ENCODE measurements at regions not wholly inside any gene's neighbourhood (a gene's known extent, or its start where the extent isn't known, plus 50 kb on each side); places are given as distances from the start of the nearest gene placed in this dataset.

DNA sequence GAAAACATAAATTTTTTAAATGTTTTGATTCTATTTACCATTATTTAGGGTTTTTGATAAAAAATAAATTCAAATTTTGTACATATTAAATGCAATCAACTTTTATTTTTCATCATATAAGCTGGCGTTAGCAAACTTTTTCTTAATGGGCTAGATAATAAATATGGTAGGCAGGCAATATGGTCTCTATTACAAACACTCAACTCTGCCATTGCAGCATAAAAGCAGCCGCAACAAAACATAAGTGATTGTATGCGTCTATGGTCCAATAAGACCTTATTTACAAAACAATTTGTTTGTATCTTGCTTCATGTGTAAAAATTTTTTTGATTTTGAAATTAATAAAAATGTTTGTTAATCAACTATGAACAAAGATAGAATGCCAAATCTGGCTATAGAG, 116.8 kb upstream of the GLI2 start:
- Histone ChIP-seq H3K4me3 (no peak overlapping the region), H3K4me1 (ENCODE audit: low read depth) (no peaks in the 10 kb centered on the region), H3K36me3 (no peaks in the 10 kb centered on the region), H3K9me3 (ENCODE audit: low read depth) (no peaks in the 10 kb centered on the region), H3K27me3 (peaks cover 73% of the 10 kb centered on the region), H3K27ac (no peak overlapping the region)
- TF ChIP-seq, protein P1, sequence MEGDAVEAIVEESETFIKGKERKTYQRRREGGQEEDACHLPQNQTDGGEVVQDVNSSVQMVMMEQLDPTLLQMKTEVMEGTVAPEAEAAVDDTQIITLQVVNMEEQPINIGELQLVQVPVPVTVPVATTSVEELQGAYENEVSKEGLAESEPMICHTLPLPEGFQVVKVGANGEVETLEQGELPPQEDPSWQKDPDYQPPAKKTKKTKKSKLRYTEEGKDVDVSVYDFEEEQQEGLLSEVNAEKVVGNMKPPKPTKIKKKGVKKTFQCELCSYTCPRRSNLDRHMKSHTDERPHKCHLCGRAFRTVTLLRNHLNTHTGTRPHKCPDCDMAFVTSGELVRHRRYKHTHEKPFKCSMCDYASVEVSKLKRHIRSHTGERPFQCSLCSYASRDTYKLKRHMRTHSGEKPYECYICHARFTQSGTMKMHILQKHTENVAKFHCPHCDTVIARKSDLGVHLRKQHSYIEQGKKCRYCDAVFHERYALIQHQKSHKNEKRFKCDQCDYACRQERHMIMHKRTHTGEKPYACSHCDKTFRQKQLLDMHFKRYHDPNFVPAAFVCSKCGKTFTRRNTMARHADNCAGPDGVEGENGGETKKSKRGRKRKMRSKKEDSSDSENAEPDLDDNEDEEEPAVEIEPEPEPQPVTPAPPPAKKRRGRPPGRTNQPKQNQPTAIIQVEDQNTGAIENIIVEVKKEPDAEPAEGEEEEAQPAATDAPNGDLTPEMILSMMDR (IDR thresholded peaks at IDR 0.05; ENCODE audit: low read depth, low read length), result no peak
- no peak for DNase-seq (ENCODE audit: low read depth in 1 of 2, low spot score in 1 of 2)

- Histone ChIP-seq H3K27ac (no peak overlapping the region), H3K27me3 (peaks cover 73% of the 10 kb centered on the region), H3K9me3 (ENCODE audit: low read depth) (no peaks in the 10 kb centered on the region), H3K4me3 (no peak overlapping the region), H3K36me3 (no peaks in the 10 kb centered on the region), H3K4me1 (ENCODE audit: low read depth) (no peaks in the 10 kb centered on the region)
- DNase-seq (ENCODE audit: low read depth in 1 of 2, low spot score in 1 of 2), result no peak
- TF ChIP-seq, protein P1 (IDR thresholded peaks at IDR 0.05; ENCODE audit: low read depth, low read length), result no peak
Measured at GRCh38 chr2:120619579-120619978, 116.1 kb upstream of the GLI2 start.

DNA sequence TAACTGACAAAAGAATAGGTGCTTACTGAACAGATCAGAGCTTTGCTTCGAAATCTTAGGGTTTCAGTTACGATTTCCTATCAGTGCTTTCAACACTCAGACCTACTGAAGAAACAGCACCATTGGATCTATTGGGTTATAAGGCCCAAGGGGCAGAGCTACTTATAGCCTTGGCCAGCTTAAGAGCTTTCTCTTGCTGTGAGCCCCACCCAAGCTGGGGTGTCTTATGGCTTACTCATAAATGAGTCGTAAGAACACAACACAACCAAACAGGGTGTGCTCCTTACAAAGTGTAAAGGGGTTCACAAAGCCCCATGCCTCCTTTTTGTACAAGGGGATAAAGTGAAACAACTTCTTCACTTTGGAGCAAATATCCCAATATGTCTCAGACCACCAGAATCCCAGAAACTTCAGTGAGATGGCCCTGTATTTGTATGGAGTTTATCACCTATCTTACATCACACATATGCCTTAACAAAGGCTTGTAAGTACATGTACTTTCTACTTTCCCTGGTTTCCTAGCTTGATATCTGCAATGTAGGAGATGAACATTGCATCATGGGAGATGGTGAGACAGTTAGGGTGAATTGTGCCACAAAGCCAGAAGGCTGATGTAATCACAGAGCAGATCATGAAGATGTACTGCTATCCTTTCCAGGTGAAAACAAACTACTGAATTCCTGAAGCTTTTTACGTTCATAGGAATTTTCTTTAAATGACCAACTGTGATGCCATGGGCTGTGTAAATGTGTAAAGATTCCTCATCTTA, 115.5 kb upstream of the GLI2 start:
- Histone ChIP-seq H3K9me3 (ENCODE audit: low read depth) (no peaks in the 10 kb centered on the region), H3K36me3 (no peaks in the 10 kb centered on the region), H3K4me3 (no peak overlapping the region), H3K27me3 (peaks cover 73% of the 10 kb centered on the region), H3K27ac (no peak overlapping the region), H3K4me1 (ENCODE audit: low read depth) (no peaks in the 10 kb centered on the region)
- peak in 1 of 2 donors; percentile 26 for DNase-seq (ENCODE audit: low read depth in 1 of 2, low spot score in 1 of 2)
- TF ChIP-seq, protein P1 (IDR thresholded peaks at IDR 0.05; ENCODE audit: low read depth, low read length), result no peak

DNA sequence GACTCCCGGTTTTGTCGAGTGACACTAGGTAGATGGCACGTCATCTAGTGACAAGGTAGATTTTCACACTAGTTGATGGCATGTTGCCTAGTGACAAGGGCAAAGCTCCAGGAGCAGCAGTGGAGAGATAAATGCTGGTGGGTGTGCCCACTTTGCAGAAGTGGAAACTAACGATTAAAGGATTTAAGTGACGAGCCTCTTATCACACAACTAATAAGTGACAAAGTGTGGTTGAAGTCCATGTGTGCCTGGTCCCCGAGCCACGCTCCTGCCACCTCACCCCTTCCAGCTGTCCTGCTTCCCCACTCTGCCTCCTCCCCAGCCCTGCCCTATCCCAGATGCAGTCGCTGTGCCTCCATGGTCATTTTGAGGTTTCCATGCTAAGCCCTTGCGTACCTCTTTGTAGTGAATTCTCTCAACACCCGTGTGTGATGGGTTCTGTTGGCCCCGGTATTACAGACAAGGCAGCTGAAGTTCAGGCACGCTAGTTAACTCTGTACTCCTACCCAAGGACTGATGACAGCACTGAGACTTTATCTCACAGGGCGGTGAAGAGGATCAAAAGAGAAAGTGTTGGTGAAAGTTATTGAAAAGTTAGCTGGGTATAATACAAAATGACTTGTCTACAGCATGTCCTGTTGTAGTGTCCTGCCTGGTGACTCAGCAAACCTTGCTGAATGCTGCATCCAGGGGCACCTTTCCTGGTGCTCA, 113.4 kb upstream of the GLI2 start:
- H3K36me3 ChIP-seq, result no peaks in the 10 kb centered on the region
- TF ChIP-seq, protein P1 (IDR thresholded peaks at IDR 0.05; ENCODE audit: low read depth, low read length), result no peak
- H3K4me3 ChIP-seq, result no peak overlapping the region
- H3K27me3 ChIP-seq, result peaks cover 73% of the 10 kb centered on the region
- H3K27ac ChIP-seq, result no peak overlapping the region
- no peaks in the 10 kb centered on the region for H3K4me1 ChIP-seq (ENCODE audit: low read depth)
- H3K9me3 ChIP-seq (ENCODE audit: low read depth), result no peaks in the 10 kb centered on the region
- DNase-seq (ENCODE audit: low read depth in 1 of 2, low spot score in 1 of 2), result peak in 1 of 2 donors; percentile 39

DNA sequence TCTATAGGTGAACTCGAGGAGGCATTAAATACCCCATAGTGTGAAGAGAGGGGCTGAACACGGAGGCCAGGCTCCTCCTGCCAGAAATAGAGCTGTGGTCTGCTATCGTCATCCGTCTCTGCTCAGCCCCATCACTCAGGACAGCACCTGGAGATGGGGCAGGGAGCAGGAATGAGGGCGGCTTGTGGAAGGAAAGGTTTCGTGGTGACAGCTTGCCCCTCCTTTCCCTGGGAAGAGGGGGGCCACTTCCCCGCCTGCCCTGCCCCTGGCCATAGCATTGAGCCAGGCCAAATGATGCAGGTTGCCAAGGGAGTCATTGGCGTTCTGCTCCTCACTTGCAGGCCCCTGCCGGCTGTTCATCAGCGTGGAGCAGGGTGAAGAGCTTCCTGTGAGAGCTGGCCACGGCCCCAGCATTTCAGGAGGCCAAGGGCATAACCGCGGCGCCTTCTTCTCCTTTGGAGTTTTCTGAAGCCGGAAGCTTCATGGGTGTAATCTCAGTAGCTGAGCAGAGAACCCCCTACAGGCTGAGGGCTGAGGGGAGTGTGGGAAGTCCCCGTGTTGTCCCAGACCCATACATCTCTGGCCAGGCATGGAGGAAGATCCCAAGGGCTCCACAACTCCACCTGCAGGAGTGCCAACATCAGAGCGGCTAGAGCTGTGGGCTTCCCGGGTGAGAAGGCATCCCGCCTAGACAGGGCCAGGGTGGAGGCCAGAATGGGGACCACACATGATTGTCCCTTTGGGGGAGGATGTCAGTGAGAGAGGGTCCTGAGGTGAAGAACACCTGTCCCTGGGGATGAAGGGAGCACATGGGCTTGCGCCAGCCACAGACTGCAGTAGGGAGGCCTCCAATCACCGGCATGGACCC, 112.5 kb upstream of the GLI2 start:
- Histone ChIP-seq H3K4me1 (ENCODE audit: low read depth) (no peaks in the 10 kb centered on the region), H3K27me3 (peaks cover 72% of the 10 kb centered on the region), H3K36me3 (no peaks in the 10 kb centered on the region), H3K4me3 (no peak overlapping the region), H3K9me3 (ENCODE audit: low read depth) (no peaks in the 10 kb centered on the region), H3K27ac (no peak overlapping the region)
- DNase-seq (ENCODE audit: low read depth in 1 of 2, low spot score in 1 of 2), result no peak
- TF ChIP-seq, protein P1 (IDR thresholded peaks at IDR 0.05; ENCODE audit: low read depth, low read length), result no peak

Measured in cardiac muscle cell (in vitro differentiated cells and primary cell).